HG03342 (cell line): ENCODE measurements at regions not wholly inside any gene's neighbourhood (a gene's known extent, or its start where the extent isn't known, plus 50 kb on each side); places are given as distances from the start of the nearest gene placed in this dataset.
"Not testable (repeated sequence)": the region's sequence is repeated elsewhere in the genome, so short reads cannot be mapped to it uniquely, and the experiment has no call there.

Experiments
- ATAC-seq: cut with Tn5 transposase; IDR thresholded peaks from one replicate; pipeline ENCODE4 v1.9.1; 2021; ENCODE audit warnings: mild to moderate bottlenecking, moderate library complexity; ENCODE audit not compliant: unreplicated experiment

DNA sequence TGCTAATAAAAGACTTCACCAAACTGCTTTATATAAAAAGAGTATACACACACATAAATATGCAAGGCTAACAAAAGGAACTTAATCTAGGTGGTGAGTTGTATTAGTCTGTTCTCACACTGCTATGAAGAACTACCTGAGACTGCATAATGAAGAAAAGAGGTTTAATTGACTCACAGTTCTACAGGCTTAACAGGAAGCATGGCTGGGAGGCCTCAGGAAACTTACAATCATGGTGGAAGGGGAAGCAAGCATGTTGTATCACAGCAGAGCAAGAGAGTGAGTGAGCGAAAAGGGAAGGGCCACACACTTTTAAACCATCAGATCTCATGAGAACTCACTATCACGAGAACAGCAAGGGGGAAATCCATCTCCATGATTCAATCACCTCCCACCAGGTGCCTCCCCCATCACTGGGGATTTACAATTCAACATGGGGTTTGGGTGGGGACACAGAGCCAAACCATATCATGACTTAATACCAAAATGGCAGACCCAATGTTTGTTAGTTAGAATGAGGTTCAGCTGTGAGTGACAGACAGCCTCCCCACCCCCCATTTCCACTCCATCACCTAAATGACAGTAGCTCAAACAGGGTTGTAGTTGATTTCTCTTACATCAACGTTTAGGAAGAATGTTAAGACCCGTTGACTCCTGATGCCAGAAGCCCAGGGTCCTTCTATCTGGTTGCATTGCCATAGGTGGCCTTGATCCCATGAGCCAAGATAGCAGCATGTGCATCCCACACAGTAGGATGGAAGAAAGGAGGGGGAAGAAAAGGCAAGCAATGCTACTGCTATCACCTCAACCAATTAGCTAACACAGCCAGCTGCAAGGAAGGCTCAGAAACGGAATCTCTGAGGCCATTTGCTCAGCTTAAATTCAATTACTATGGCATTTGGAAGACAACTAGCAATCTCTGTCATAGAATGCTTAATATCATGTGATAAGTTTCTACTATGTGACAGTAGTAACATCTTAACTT lies 77.0 kb downstream of the CCDC71L start:
- ATAC-seq = no peak

DNA sequence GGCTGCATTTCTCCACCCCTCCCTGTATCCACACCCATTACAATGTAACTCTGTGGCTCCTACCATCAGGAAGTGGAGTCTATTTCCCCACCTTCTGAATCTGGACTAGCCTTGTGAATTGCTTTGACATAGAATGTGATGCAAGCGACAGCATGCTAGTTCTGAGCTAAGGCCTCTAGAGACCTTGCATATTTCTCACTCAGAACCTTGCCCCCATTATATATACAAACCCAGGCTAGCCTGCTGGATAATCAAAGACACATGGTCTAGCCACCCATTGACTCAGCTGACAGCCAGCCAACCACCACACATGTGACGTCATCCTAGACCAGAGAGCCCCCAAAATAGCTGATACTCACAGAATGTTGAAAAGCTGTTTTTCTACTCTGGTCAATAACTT lies 77.9 kb downstream of the CCDC71L start:
- no peak for ATAC-seq

DNA sequence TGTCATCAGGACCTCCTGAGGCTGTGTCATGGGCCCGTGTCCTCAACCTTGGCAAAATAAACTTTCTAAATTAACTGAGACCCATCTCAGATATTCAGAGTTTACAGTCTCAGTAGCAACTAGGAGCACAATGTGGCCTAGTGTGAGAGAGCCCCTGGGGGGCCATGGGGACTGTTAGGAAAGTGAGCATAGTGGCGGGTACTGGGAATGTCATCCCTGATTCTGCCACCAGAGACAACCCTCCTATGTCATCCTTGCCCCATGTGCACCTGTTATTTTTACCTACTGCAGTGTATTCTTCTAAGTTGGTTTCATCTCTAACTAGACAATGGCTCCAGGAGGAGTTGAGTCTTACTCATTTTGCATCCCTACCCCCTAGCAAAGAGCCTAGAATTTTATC lies 78.6 kb downstream of the CCDC71L start:
- ATAC-seq = no peak

DNA sequence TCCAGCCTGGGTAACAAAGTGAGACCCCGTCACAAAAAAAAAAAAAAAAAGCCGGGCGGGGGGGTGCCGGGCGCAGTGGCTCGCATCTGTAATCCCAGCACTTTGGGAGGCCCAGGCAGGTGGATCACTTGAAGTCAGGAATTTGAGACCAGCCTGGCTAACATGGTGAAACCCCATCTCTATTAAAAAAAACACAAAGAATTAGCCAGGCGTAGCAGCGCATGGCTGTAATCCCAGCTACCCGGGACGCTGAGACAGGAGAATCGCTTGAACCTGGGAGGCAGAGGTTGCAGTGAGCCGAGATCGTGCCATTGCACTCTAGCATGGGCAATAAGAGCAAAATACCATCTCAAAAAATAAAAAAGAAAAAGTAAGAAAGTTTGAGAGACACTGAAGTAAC lies 81.9 kb downstream of the CCDC71L start:
- ATAC-seq = not testable (repeated sequence)

DNA sequence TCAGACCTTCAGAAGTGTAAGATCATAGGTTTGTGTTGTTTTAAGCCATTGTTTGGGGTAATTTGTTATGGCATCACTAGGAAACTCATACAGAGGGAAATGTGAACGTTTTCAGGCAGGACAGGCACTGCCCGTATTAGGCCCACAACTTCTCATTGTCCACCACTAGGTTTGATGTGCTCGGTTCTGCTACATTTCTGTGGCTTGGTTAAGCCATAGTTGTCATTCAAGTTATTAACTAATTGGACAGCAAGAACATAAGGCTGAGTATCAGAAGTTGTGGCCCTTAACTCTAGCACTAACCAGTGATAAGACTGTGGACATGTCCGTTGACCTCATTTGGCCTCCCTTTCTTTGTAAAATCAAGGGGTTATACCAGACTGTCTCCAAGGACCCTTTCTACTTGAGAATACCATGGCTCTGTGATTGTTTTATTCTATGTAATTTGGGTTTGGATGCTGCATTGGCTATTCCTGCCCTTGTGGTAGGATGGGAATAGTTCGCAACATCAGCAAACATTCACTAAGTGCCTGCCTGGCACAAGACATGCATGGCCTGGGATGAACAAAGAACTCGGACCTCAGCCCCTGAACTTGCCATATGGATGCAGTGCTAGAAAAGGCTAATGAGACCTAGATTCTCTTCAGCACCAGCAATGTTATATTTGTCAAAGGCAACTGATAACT lies 85.7 kb downstream of the CCDC71L start:
- ATAC-seq = no peak

DNA sequence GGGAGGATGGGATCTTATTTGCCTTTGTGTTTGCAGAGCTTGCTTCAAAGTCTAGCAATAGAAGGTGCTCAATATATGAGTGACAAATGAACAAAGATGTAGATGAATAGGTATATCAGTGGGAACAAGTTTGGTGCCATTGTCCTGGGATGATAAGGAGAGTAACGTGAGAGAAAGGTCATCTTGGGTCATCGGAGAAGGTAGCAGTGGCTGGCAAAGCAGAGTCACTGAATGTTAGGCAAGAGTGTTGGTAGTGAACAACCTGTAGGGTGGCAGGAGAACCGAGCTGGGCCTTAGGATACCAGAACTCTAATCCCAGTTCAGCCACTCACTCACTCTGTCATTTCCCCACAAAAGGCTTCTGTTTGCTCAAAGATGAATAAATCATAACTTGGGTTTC lies 87.2 kb downstream of the CCDC71L start:
- no peak for ATAC-seq

DNA sequence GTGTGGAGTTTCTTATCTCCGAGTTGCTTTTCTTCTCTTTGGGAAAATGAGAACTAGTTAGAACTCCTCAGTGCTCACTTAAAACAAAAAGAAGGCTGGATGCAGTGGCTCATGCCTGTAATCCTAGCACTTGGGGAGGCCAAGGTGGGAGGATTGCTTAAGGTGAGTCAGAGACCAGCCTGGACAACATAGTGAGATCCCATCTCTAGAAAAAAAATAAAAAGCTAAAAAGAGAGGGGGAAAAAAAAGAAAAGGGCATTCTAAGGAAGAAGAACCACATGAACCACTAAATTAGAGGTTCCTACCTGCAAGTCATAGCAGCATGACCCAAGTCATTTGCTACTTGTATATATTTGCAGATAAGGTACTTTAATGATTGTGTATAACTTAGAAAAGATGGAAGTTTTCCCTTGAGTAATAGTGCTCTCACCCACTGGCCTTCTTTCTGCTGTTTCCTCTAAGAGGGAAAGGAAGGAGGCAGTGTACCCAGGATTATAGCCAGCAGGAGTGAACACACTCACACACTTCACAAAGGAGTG lies 87.8 kb downstream of the CCDC71L start:
- no peak for ATAC-seq

DNA sequence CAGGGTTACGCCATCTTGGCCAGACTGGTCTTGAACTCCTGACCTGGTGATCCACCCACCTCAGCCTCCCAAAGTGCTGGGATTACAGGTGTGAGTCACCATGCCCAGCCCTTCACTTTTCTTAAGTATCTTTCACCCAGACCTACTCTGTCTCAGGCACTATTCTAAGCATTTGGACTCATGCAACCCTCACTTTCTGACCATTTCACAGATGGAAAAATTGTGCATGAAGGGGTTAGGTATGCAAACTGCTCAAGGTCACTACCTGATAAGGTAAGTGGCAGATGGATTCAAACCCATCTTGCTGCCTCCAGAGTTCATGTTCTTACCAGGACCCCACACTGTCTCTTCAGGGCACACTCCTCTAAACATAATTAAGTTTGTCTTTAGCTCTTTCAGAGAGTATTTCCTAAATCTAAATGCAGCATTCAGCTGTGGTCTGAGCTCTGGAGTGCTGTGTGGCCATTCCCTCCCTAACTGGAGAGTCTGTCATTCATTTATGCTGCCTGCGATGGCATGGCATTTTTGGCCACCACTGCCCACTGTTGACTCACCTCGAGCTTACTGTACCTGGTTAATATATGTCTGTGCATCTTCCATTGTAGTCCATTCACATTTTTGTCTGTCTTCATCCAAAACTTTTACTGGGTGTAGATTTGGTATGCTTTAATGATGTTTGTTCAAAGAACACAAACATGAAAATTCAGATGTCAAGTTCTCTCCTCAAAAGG lies 88.4 kb downstream of the CCDC71L start:
- ATAC-seq = no peak

DNA sequence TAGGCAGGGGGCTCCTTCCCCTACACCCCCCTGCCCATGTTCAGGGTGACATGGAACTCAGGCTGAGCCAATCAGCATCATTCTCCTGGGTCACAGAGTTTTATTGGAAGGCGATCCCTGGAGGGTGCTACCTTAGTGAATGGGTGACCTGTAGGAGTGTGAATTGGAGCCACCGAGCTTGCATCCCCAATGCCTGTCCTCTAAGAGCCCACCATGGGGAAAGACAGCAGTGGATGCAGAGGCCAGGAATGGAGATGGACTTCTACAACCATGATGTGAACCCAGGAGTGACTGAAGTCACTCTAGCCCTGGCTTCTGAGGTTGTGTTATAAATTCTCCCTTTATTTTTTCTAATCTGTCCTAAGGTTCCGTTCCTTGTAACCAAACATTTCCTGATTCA lies 89.4 kb downstream of the CCDC71L start:
- ATAC-seq = no peak

DNA sequence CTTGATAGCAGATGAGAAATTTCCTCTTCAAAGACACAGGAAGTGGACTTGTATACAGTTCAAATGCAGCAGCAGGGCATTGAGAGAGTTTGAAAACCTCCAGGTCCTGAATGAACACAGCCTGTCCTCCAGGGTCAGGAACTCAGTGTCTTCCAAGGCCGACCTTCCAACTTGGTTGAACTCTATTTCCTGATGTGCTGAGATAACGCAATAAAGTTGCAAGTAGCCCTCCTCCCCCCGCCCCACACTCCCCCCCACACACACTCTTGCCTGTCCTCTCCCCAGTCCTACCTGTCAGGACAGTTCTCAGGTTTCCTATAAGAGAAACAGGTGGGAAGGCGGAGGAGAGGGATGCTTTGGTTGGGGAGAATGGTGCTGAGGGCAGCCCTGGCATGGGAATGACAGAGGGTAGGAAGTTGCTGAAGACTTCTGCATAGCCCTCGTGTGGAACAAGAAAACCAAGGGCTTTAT lies 90.0 kb downstream of the CCDC71L start:
- no peak for ATAC-seq

DNA sequence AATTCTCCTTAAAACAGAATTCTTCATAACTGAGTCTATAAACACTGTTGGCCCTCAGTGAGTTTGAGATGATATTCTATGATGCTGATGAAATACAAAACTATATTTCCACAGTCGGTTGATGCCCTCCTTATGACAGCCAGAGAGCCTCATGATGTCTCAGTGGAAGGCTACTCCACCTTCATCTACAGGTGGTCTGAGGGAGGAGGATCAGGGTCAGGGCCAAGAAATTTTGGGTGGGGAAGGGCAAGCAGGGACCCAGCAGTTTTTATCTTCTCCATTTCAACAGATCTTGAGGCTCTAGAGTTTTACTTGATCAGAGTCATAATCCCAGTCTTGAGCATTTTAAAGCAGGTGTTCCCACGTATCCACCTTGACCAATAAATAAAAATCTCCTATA lies 90.8 kb downstream of the CCDC71L start:
- ATAC-seq = no peak

DNA sequence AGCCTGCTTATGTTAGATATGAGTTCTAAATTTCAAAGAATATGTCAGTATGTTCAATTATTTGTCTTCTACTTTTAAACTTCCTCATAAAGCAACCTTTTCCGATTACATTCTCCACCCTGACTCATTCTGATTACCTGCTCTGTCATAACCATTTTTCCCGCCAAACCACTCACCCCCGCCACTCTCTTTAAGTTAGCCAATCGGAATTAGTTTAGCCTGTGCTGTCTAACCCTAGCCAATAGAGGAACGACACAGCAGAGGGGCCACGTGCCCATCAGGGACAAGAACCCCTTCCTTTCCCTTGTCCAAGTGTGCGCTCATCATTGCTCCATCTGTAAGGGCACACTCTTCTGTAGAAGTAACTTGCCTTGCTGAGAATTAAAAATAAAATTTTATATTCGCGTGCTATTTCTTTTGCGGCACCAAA lies 91.4 kb downstream of the CCDC71L start:
- ATAC-seq = no peak

DNA sequence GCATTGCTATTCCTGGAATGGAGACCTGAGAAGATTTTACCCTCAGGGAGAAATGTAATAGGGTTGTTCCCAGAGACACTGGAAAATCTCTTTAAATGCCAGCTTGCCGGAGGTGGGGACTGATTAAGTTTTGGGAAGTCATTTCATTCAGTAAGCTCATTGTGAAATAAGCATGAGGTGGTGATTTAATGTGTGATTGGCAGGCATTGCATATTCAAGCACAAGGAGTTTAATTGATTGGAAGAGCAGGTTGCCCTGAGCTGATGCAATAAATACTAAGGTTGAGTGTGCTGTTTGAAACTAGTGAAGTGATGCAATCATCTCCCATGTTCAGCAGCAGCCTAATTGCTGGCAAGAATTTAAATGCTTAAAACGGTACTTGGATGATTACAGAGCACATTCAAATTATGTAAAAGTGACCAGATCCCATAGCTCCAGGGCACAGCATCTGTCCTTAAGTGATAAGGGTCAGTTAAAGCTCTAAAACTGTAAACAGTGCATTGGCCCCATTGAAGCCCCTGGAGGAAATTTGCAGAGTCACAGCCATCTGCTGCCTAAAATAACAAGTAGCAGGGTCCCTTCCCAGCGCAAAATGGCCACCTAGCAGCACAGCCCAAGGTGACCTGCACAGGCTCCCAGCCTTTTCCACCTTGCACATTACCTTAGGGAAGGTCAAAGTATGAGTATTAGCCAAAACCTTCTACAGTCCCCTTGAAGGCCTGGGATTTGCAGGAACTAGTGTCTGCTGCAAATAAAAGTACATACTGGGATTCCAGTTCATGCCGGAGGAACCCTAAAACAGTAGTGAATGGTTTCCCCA lies 92.1 kb downstream of the CCDC71L start:
- ATAC-seq = no peak

DNA sequence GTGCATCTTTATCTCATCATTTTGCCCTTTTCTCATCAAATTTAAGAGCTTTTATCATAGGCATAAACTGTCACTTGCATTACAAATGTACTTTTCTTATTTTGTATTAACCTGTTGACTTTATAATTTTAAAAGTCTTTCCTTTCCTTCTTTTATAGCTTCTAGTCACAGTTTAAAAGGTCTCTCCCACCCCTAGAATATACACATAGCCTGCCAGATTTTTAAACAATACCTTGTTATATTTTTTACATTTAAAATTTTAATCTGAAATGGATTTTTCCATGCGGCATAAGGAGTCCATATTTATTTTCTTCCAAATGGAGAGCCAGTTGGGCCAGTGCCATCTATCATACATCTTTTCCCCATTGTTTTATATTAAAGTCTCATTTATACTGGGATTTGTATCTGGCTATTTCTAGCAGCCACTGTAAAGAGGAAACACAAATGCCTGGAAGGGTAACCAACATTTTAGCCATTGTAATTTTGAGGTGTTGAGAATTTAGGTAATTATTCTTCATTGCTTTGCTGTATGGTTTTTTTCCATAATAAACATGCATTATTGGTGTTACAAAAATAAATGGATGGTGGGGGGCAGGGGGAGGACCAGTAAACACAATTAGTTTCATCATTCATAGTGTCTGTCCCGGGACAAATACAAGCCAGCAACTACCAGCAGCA lies 92.8 kb downstream of the CCDC71L start:
- no peak for ATAC-seq

DNA sequence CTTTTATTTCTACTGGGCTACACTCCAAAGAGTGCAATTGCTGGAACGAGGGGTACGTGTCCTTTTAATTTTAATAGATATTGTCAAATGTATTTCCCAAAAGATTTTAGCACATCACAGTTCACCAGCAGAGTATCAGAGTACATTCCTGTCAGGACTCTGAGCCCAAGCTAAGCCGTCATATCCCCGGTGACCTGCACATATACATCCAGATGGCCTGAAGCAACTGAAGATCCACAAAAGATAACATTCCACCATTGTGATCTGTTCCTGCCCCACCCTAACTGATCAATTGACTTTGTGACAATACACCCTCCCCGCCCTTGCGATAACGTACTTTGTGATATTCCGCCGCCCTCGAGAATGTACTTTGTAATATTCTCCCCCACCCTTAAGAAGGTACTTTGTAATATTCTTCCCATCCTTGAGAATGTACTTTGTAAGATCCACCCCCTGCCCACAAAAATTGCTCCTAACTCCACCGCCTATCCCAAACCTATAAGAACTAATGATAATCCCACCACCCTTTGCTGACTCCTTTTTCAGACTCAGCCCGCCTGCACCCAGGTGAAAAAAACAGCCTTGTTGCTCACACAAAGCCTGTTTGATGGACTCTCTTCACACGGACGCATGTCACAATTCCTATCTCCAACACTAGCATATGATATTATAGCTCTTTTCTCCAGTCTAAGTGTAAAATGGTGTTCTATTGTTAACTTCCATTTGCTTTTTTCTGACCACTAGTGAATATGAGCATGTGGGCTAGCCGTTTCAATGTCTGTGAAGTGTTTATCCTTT lies 93.6 kb downstream of the CCDC71L start:
- ATAC-seq = not testable (repeated sequence)

DNA sequence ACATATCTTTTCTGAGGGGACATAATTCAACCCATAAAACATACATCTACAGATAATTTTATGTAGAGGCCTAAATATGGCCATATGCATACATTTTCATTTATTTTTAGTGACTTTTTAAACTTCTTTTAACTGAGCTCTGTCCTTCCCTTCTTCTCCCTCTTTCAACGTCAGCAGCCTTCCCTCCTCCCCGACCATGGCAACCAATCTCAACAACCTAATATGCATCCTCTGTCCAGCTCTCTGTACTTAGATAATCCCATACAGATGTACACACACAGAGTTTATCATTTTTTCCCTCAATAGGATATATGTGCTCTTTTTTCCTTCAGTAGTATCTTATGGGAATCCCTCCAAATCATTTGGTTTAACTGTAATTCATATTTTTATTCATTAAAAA lies 94.3 kb downstream of the CCDC71L start:
- no peak for ATAC-seq

DNA sequence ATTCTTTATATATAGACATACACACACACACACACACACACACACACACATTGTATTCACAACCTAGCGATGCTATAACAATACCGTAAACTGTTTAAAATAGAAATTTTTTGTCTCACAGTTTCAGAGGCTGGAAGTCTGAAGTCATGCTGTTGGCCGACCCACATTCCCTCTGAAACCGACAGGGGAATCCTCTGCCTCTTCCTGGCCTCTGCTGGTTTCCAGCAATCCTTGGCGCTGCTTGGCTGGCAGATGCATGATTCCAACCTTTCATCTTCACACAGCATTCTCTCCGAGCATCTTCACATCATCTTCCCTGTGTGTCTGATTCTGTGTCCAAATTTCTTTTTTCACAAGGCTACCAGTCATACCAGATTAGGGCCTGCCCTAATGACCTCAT lies 94.8 kb downstream of the CCDC71L start:
- ATAC-seq = no peak

DNA sequence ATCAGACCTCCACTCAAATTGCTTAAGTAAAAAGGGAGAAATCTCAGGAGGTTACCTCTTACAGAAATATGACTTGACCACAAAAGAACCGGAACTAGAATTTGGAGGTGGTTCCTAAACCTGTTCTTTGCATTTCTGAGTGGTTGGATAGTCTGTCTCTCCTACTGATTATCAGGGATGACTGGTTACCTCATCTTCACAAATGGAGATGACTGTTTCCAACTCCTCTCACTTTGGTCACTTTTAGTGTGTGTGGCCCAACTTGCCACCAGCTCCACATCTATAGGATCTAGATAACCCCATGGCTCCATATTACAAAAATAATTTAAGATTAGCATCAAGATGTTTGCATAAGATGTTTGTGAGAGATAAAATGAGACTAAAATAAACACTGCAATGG lies 95.5 kb downstream of the CCDC71L start:
- ATAC-seq = no peak
